Tibial artery (tissue), 4 donors: ENCODE measurements at regions not wholly inside any gene's neighbourhood (a gene's known extent, or its start where the extent isn't known, plus 50 kb on each side); places are given as distances from the start of the nearest gene placed in this dataset.
A peak's percentile ranks its signal among the peaks of the same experiment; 100 is the strongest.

Source experiments
- DNase-seq, 2 donors: peaks; one replicate each; pipeline ENCODE4 v3.0.0-alpha.2; 2019
- H3K27ac ChIP-seq, 2 donors: fragments of 200-600 bp; sonication (generic) in 1 of 2; 1 replicate in 1 of 2; 2 replicates in 1 of 2; pipeline ENCODE4 v1.5.1; 2018 to 2019; ENCODE audit warnings: mild to moderate bottlenecking in 1 of 2
- H3K27me3 ChIP-seq, 2 donors: fragments of 200-600 bp; sonication (generic) in 1 of 2; one replicate each; pipeline versions ENCODE4 v1.5.1 to v1.6.0; 2016 to 2019
- H3K36me3 ChIP-seq, 3 donors: fragments of 200-600 bp; sonication (generic) in 2 of 3; one replicate each; pipeline ENCODE4 v1.5.1; 2016 to 2019; ENCODE audit warnings: mild to moderate bottlenecking in 2 of 3
- H3K4me1 ChIP-seq, 4 donors: fragments of 200-600 bp; sonication (generic) in 2 of 4; 1 replicate in 3 of 4; 2 replicates in 1 of 4; pipeline ENCODE4 v1.5.1; 2016 to 2019
- H3K4me3 ChIP-seq, 2 donors: fragments of 200-600 bp; sonication (generic) in 1 of 2; 1 replicate in 1 of 2; 2 replicates in 1 of 2; pipeline ENCODE4 v1.5.1; 2018 to 2019; ENCODE audit warnings: mild to moderate bottlenecking in 2 of 2
- H3K9me3 ChIP-seq, 3 donors: fragments of 200-600 bp; sonication (generic) in 1 of 3; one replicate each; pipeline ENCODE4 v1.5.1; 2016 to 2019
- CTCF ChIP-seq, 2 experiments: fragments of 200-600 bp in 1 of 2; fragments of 450-650 bp in 1 of 2; IDR thresholded peaks; one replicate each; pipeline ENCODE4 v1.5.1; 2017 to 2019; ENCODE audit warnings: antibody characterized with exemption in 2 of 2, mild to moderate bottlenecking in 1 of 2, moderate library complexity in 1 of 2
- intact Hi-C: fragments of 100-400 bp; cut with DNase I; formaldehyde crosslinking; loops from one replicate; pipeline ENCODE4 v1.15.0; 2023; ENCODE audit warnings: low total_unique reads

DNA sequence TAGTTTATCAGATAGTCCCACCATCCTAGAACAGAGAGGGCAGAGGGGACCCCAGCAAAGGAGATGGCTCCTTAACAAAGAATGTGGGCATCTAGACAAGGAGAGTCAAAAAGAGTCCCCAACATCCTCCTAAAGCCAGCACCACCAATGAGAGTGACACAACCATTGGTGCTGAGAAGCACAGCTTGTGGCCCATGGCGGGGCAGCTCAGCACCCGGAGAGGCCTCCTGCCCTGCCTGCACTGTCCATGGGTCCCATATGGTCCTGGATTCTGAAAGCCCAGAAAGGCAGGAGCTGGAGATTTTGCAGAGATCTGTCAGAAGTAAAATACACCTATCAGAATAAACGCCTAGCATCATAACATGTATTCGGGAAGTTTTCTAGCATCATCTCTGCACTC is 311.8 kb upstream of the ZNF32 start:
- Histone ChIP-seq H3K36me3 (no peaks in the 10 kb centered on the region), H3K4me1 (peaks cover 5 to 67% (median 46%) of the 10 kb centered on the region in 4 donors), H3K27ac (peak overlapping the region; percentile 70 to 76), H3K27me3 (no peaks in the 10 kb centered on the region), H3K9me3 (no peaks in the 10 kb centered on the region), H3K4me3 (no peak overlapping the region)
- no peak for DNase-seq
- intact Hi-C loops: loop anchor here (10.0 kb wide), 2 partner anchors 54 to 136 kb away; no protein-coding TSS in a partner anchor
- TF ChIP-seq CTCF (IDR thresholded peaks at IDR 0.05): no peak

- TF ChIP-seq CTCF (IDR thresholded peaks at IDR 0.05): no peak
- H3K36me3 ChIP-seq: no peaks in the 10 kb centered on the region
- peaks cover 5 to 63% (median 44%) of the 10 kb centered on the region in 4 donors for H3K4me1 ChIP-seq
- DNase-seq: no peak
- no peaks in the 10 kb centered on the region for H3K27me3 ChIP-seq
- H3K9me3 ChIP-seq: no peaks in the 10 kb centered on the region
- peak overlapping the region; percentile 70 to 76 for H3K27ac ChIP-seq
- intact Hi-C loops: loop anchor here (10.0 kb wide), 2 partner anchors 55 to 135 kb away; no protein-coding TSS in a partner anchor
- H3K4me3 ChIP-seq: no peak overlapping the region
These were observed 311.4 kb upstream of the ZNF32 start for GRCh38 chr10:43960135-43960415.

DNA sequence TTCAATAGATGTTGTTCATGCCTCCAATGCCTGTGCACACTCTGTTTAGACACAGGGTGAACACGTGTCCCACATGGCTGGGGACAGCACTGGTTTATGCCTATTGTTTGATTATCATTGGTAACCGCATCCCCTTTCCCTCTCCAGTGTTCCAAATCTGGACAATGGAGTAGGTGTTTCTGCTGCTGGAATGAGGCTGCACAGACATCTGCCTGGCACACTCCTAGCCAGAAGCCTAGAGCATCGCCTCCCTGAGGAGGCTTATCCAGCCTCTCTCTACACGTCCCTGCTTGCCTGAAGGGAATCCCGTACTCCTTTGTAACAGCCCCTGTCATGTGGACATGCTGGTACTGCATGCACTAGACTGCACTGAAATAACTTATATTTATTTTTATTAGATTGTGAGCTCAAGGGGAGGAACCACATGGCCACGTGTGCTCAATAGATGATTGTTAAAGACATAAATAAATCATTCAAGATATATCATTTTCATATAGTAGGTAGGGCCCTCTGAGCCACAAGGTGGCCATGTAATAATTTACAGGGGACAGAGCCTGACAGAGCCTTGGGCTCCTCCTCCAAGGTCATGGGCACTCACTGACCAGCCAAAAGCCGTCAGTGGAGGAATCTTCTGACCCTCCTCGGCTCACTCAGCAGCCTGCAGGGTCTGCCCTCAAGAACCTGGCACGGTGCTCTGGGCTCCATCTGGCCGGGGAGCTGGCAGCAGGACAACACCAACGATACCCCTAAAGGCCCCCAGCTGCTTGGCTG is 310.9 kb upstream of the ZNF32 start:
- H3K27ac ChIP-seq: peak overlapping the region; percentile 70 to 76
- no peak for TF ChIP-seq CTCF (IDR thresholded peaks at IDR 0.05)
- H3K27me3 ChIP-seq: no peaks in the 10 kb centered on the region
- H3K4me1 ChIP-seq: peaks cover 5 to 58% (median 39%) of the 10 kb centered on the region in 4 donors
- H3K36me3 ChIP-seq: no peaks in the 10 kb centered on the region
- peak in 1 of 2 donors; percentile 50 for DNase-seq
- H3K9me3 ChIP-seq: no peaks in the 10 kb centered on the region
- intact Hi-C loops: loop anchor here (10.0 kb wide), 2 partner anchors 55 to 135 kb away; no protein-coding TSS in a partner anchor
- no peak overlapping the region for H3K4me3 ChIP-seq

DNA sequence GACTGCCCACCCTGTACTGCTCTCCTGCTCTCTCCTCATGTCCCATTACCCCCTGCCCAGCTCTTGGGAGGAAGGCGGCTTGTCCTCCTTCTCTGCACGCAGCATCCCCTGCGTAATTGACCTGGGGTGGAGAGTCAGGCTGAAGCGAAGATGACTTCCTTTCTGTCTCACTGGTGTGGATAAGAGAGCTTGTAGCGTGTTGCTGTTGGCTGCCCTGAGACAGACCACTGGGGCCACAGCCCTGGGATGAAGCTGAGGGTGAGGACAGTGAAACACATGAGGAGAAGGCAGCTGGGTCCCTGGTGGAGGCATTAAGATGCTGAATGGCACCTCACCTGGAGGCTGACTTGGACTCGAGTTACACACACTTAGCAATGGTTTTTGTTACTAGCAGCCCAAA is 310.3 kb upstream of the ZNF32 start:
- peak in 1 of 2 donors; percentile 45 for DNase-seq
- no peak for TF ChIP-seq CTCF (IDR thresholded peaks at IDR 0.05)

DNA sequence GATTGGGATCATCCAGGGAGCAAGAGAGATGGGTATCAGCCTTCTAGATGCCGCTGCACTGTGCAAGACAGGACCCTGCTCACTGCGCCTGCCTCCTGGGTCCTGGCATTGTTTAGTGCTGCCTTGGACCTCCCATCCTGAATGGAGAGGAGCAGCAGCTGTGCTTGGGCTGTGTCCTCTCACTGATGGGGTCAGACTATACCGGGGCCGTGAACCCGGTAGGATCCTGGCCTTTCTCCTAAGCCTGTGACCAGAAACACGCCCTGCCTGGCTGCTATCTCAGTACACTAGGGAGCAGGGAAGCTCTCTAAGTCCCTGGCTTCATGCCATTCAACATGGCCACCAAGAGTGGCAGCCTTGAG is 309.4 kb upstream of the ZNF32 start:
- no peak for TF ChIP-seq CTCF (IDR thresholded peaks at IDR 0.05)
- DNase-seq: no peak
- H3K4me3 ChIP-seq: no peak overlapping the region

More for the DNA sequence above, 310.3 kb upstream of the ZNF32 start:
- no peaks in the 10 kb centered on the region for H3K27me3 ChIP-seq
- peaks cover 5 to 52% (median 33%) of the 10 kb centered on the region in 4 donors for H3K4me1 ChIP-seq
- H3K4me3 ChIP-seq: no peak overlapping the region
- H3K9me3 ChIP-seq: no peaks in the 10 kb centered on the region
- intact Hi-C loops: no loop called here
- H3K36me3 ChIP-seq: no peaks in the 10 kb centered on the region
- H3K27ac ChIP-seq: peak overlapping the region in 1 of 2 donors; percentile 70

More for the DNA sequence above, 309.4 kb upstream of the ZNF32 start:
- H3K27ac ChIP-seq: no peak overlapping the region
- H3K36me3 ChIP-seq: no peaks in the 10 kb centered on the region
- intact Hi-C loops: no loop called here
- no peaks in the 10 kb centered on the region for H3K9me3 ChIP-seq
- no peaks in the 10 kb centered on the region for H3K27me3 ChIP-seq
- peaks cover 5 to 43% (median 26%) of the 10 kb centered on the region in 4 donors for H3K4me1 ChIP-seq
